Prostate gland (tissue), 2 donors: ENCODE measurements at regions not wholly inside any gene's neighbourhood (a gene's known extent, or its start where the extent isn't known, plus 50 kb on each side); places are given as distances from the start of the nearest gene placed in this dataset.

ENCODE experiments used
- CTCF ChIP-seq, 4 experiments: fragments of 200-600 bp in 2 of 4; fragments of 450-650 bp in 2 of 4; sonication (generic) in 2 of 4; IDR thresholded peaks; 1 replicate in 3 of 4; 2 replicates in 1 of 4; pipeline ENCODE4 v1.5.1; 2016 to 2019; ENCODE audit warnings: antibody characterized with exemption in 4 of 4, mild to moderate bottlenecking in 2 of 4, moderate library complexity in 2 of 4
- POLR2A ChIP-seq: fragments of 450-650 bp; IDR thresholded peaks from one replicate; pipeline ENCODE4 v1.6.1; 2016; ENCODE audit warnings: antibody characterized with exemption, mild to moderate bottlenecking
- POLR2AphosphoS5 ChIP-seq: sonication (generic); formaldehyde crosslinking; IDR thresholded peaks from one replicate; pipeline ENCODE4 v1.6.1; 2017; ENCODE audit warnings: antibody characterized with exemption

GRCh38 chr3:26102376-26102775 lies 312.5 kb downstream of the OXSM start:
- no peak for TF ChIP-seq POLR2AphosphoS5
- TF ChIP-seq CTCF (IDR thresholded peaks at IDR 0.05), result no peak
- TF ChIP-seq POLR2A, result no peak
